AG08396 (cell line): ENCODE measurements at regions not wholly inside any gene's neighbourhood (a gene's known extent, or its start where the extent isn't known, plus 50 kb on each side); places are given as distances from the start of the nearest gene placed in this dataset.
A peak's percentile ranks its signal among the peaks of the same experiment; 100 is the strongest.

Experiments
- DNase-seq: peaks from one replicate; pipeline ENCODE4 v3.0.0; 2012; ENCODE audit warnings: low spot score, mixed read lengths

- DNase-seq: no peak
Measured at GRCh38 chr2:176470713-176471112, 201.5 kb downstream of the MTX2 start.

- DNase-seq: no peak
Measured at GRCh38 chr2:176471949-176472348, 202.7 kb downstream of the MTX2 start.

GRCh38 chr2:176473177-176473576 lies 203.9 kb downstream of the MTX2 start:
- DNase-seq: peak; percentile 50

GRCh38 chr2:176473851-176474250 lies 204.6 kb downstream of the MTX2 start:
- no peak for DNase-seq

- DNase-seq: no peak
Measured at GRCh38 chr2:176477336-176477735, 208.1 kb downstream of the MTX2 start.

GRCh38 chr2:176479961-176480360 lies 210.7 kb downstream of the MTX2 start:
- DNase-seq: no peak

- DNase-seq: no peak
Measured at GRCh38 chr2:176482107-176482506, 212.9 kb downstream of the MTX2 start.

GRCh38 chr2:176483476-176483875 lies 214.2 kb downstream of the MTX2 start:
- DNase-seq: no peak

- DNase-seq: no peak
Measured at GRCh38 chr2:176483901-176484568, 214.8 kb downstream of the MTX2 start.

- DNase-seq: no peak
Measured at GRCh38 chr2:176484838-176485237, 215.6 kb downstream of the MTX2 start.

GRCh38 chr2:176488431-176488830 lies 219.2 kb downstream of the MTX2 start:
- no peak for DNase-seq

GRCh38 chr2:176490061-176490861 lies 221.0 kb downstream of the MTX2 start:
- no peak for DNase-seq

- peak; percentile 89 for DNase-seq
Measured at GRCh38 chr2:176491172-176491904, 222.1 kb downstream of the MTX2 start.

- DNase-seq: no peak
Measured at GRCh38 chr2:176492583-176492982, 223.3 kb downstream of the MTX2 start.

GRCh38 chr2:176493226-176493825 lies 224.1 kb downstream of the MTX2 start:
- no peak for DNase-seq

GRCh38 chr2:176493909-176494308 lies 224.7 kb downstream of the MTX2 start:
- no peak for DNase-seq

- no peak for DNase-seq
Measured at GRCh38 chr2:176494949-176495353, 225.7 kb downstream of the MTX2 start.

GRCh38 chr2:176495826-176496225 lies 226.6 kb downstream of the MTX2 start:
- no peak for DNase-seq

GRCh38 chr2:176496761-176497160 lies 227.5 kb downstream of the MTX2 start:
- DNase-seq: no peak

GRCh38 chr2:176500901-176501300 lies 231.7 kb downstream of the MTX2 start:
- no peak for DNase-seq

- no peak for DNase-seq
Measured at GRCh38 chr2:176501617-176502016, 232.4 kb downstream of the MTX2 start.

GRCh38 chr2:176502619-176503018 lies 233.4 kb downstream of the MTX2 start:
- no peak for DNase-seq
